Activated naive CD4-positive, alpha-beta T cell treated with anti-CD3 and anti-CD28 coated beads, Interleukin-2, amount 10 ng/mL, durations not matched to agents 7 days and 5 days (primary cell): ENCODE measurements at regions not wholly inside any gene's neighbourhood (a gene's known extent, or its start where the extent isn't known, plus 50 kb on each side); places are given as distances from the start of the nearest gene placed in this dataset.

ENCODE experiments used
- CTCF ChIA-PET: fragments of 350-600 bp; sonication (Branson Sonifier 250); formaldehyde crosslinking; loops from one replicate; lab custom pipeline; 2021; ENCODE audit warnings: antibody characterized with exemption; lab: Charles Lee
- DNase-seq: peaks from one replicate; pipeline ENCODE4 v3.0.0-alpha.2; 2020
- H3K27ac Mint-ChIP-seq: one replicate; pipeline ENCODE4 v1.8.0; 2021; ENCODE audit warnings: mild to moderate bottlenecking, moderate library complexity, mixed read lengths
- H3K27me3 Mint-ChIP-seq: one replicate; pipeline ENCODE4 v1.8.0; 2021; ENCODE audit warnings: mild to moderate bottlenecking, mixed read lengths
- H3K36me3 Mint-ChIP-seq: one replicate; pipeline ENCODE4 v1.8.0; 2021; ENCODE audit warnings: mixed read lengths
- H3K4me1 Mint-ChIP-seq: one replicate; pipeline ENCODE4 v1.8.0; 2021; ENCODE audit warnings: mixed read lengths
- H3K4me3 Mint-ChIP-seq: one replicate; pipeline ENCODE4 v1.8.0; 2021; ENCODE audit warnings: mild to moderate bottlenecking, moderate library complexity, mixed read lengths
- H3K9me3 Mint-ChIP-seq: one replicate; pipeline ENCODE4 v1.8.0; 2021; ENCODE audit warnings: mixed read lengths

- Mint-ChIP-seq H3K27ac (no peak overlapping the region), H3K27me3 (peaks cover 13% of the 10 kb centered on the region), H3K9me3 (peaks cover 9% of the 10 kb centered on the region), H3K36me3 (no peaks in the 10 kb centered on the region), H3K4me3 (no peak overlapping the region), H3K4me1 (no peaks in the 10 kb centered on the region)
- no peak for DNase-seq
- CTCF ChIA-PET, result no interaction called here
These were observed 66.9 kb upstream of the CACNA1A start for GRCh38 chr19:13573056-13573667.

GRCh38 chr19:13561461-13561860 is 55.2 kb upstream of the CACNA1A start:
- Mint-ChIP-seq H3K4me1 (no peaks in the 10 kb centered on the region), H3K27ac (no peak overlapping the region), H3K9me3 (no peaks in the 10 kb centered on the region), H3K36me3 (no peaks in the 10 kb centered on the region), H3K4me3 (no peak overlapping the region), H3K27me3 (no peaks in the 10 kb centered on the region)
- no peak for DNase-seq
- CTCF ChIA-PET, result no interaction called here

- peak; percentile 24 for DNase-seq
- Mint-ChIP-seq H3K4me3 (no peak overlapping the region), H3K4me1 (no peaks in the 10 kb centered on the region), H3K9me3 (no peaks in the 10 kb centered on the region), H3K27ac (no peak overlapping the region), H3K36me3 (no peaks in the 10 kb centered on the region), H3K27me3 (no peaks in the 10 kb centered on the region)
- CTCF ChIA-PET, result no interaction called here
These were observed 51.6 kb upstream of the CACNA1A start for GRCh38 chr19:13557756-13558398.

GRCh38 chr19:13556552-13556951 is 50.3 kb upstream of the CACNA1A start:
- CTCF ChIA-PET, result no interaction called here
- Mint-ChIP-seq H3K9me3 (no peaks in the 10 kb centered on the region), H3K4me3 (no peak overlapping the region), H3K36me3 (no peaks in the 10 kb centered on the region), H3K4me1 (no peaks in the 10 kb centered on the region), H3K27me3 (no peaks in the 10 kb centered on the region), H3K27ac (no peak overlapping the region)
- no peak for DNase-seq
